ENCODE measurements at regions not wholly inside any gene's neighbourhood (a gene's known extent, or its start where the extent isn't known, plus 50 kb on each side); places are given as distances from the start of the nearest gene placed in this dataset.

DNA sequence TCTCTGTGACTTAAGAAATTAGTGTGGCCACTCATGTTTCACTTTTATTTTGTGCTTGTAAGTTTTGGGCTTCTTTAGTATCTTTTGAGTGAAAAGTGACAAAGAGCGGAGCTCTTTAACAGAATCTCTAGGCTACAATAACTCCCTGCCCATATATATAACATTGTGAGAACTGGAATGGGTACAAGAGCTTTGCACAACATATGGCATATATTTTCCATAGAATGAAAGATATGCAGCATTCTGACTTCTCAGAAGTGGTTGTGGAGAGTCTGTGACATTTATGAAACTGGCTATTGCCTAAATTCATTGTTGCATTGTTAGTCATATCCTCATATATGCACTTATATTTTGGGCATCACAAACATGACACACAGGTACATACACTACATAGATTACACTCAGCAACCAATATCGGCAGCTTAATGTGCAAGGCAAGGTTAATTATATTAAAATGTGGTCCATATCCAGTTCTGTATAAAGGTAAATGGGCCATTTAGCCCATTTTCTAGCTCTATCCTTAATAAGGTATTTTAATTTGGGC, 1148.2 kb downstream of the FAM181B start (continued):
- TF ChIP-seq TCF4 (CRISPR knock-in tag; IDR thresholded peaks at IDR 0.05; ENCODE audit: borderline replicate concordance) (no peak), ZNF8 (CRISPR knock-in tag; IDR thresholded peaks at IDR 0.05) (no peak), RARB (CRISPR knock-in tag; IDR thresholded peaks at IDR 0.05) (no peak)

DNA sequence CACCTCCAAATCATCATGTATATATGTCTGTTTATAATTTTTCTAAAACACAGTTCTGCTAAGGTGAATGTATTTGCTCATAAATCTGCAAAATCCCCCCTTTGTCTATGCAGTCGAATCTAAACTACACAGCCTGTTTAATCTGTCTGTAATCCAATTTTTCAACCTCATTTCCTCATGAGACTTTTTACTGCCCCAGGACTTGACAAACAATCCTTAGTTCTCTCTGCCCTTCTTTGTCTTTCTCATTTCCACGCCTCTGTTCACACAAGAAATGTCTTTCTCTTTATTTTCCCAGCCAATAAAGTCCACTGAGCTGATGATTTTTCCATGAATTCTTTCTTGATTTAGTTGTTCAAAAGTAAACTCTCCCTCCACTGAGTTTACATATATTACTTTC, 1154.3 kb downstream of the FAM181B start:
- no peak for ATAC-seq
- TF ChIP-seq SNAI2 (CRISPR knock-in tag; IDR thresholded peaks at IDR 0.05): no peak
- TF ChIP-seq BACH2 (CRISPR knock-in tag; IDR thresholded peaks at IDR 0.05; ENCODE audit: borderline replicate concordance): no peak
- no peak for TF ChIP-seq GLIS3 (CRISPR knock-in tag; IDR thresholded peaks at IDR 0.05)
- TF ChIP-seq ZNF565 (CRISPR knock-in tag; conservative IDR thresholded peaks at IDR 0.05; ENCODE audit: low read depth): no peak
- TF ChIP-seq CSDC2 (CRISPR knock-in tag; IDR thresholded peaks at IDR 0.05): no peak
- TF ChIP-seq ARNTL (CRISPR knock-in tag; IDR thresholded peaks at IDR 0.05; ENCODE audit: borderline replicate concordance, low read depth): no peak
- TF ChIP-seq PATZ1 (CRISPR knock-in tag; IDR thresholded peaks at IDR 0.05; ENCODE audit: borderline replicate concordance): no peak
- no peak for TF ChIP-seq TOX (CRISPR knock-in tag; IDR thresholded peaks at IDR 0.05; ENCODE audit: borderline replicate concordance)
- no peak for TF ChIP-seq ISL1 (CRISPR knock-in tag; IDR thresholded peaks at IDR 0.05)
- no peak for TF ChIP-seq TCF4 (CRISPR knock-in tag; IDR thresholded peaks at IDR 0.05; ENCODE audit: borderline replicate concordance)
- no peak for TF ChIP-seq ZC3H10 (CRISPR knock-in tag; IDR thresholded peaks at IDR 0.05)
- no peak for TF ChIP-seq POU6F1 (CRISPR knock-in tag; IDR thresholded peaks at IDR 0.05; ENCODE audit: borderline replicate concordance, low read depth)
- no peak for TF ChIP-seq ZNF70 (CRISPR knock-in tag; IDR thresholded peaks at IDR 0.05)
- TF ChIP-seq PPARA (CRISPR knock-in tag; IDR thresholded peaks at IDR 0.05; ENCODE audit: borderline replicate concordance): no peak

DNA sequence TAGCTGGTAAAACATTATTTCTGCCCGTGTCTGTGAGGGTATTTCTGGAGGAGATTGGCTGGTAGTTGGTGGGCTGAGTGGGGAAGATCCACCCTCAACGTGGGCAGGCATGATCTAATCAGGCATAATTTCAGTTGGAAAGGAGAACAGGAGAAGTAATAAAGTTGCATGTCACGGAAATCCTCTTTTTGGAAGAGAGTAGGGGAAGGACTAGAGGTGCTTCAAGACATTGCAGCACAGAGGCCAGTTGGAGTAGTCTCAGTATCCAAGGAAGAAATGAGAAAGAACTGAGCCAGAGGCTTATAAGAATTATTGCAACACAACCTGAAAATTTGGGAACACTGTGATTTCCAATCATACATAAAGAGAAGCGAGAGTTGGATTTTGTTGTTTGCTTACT, 1155.1 kb downstream of the FAM181B start:
- TF ChIP-seq TSHZ2 (CRISPR knock-in tag; IDR thresholded peaks at IDR 0.05): no peak
- no peak for TF ChIP-seq ISL1 (CRISPR knock-in tag; IDR thresholded peaks at IDR 0.05)
- ATAC-seq: no peak

DNA sequence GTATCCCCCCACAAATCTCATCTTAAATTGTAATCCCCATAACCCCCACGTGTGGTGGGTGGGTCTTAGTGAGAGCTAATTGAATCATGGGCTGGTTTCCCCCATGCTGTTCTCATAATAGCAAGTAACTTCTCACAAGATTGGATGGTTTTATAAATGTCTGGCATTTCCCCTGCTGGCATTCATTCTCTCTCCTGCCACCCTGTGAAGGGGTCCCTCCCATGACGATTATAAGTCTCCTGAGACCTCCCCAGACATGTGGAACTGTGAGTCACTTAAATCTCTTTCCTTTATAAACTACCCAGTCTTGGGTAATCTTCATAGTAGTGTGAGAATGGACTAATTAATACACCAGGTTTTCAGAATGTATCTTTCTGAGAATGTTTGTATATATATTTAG, 1159.4 kb downstream of the FAM181B start:
- ATAC-seq: no peak
- TF ChIP-seq SNAI2 (CRISPR knock-in tag; IDR thresholded peaks at IDR 0.05) (no peak), ZNF8 (CRISPR knock-in tag; IDR thresholded peaks at IDR 0.05) (no peak), CSDC2 (CRISPR knock-in tag; IDR thresholded peaks at IDR 0.05) (no peak), ZNF565 (CRISPR knock-in tag; conservative IDR thresholded peaks at IDR 0.05; ENCODE audit: low read depth) (no peak), TOX (CRISPR knock-in tag; IDR thresholded peaks at IDR 0.05; ENCODE audit: borderline replicate concordance) (no peak), PPARA (CRISPR knock-in tag; IDR thresholded peaks at IDR 0.05; ENCODE audit: borderline replicate concordance) (no peak), GLIS3 (CRISPR knock-in tag; IDR thresholded peaks at IDR 0.05) (no peak), CSRNP3 (CRISPR knock-in tag; IDR thresholded peaks at IDR 0.05) (no peak), ZNF70 (CRISPR knock-in tag; IDR thresholded peaks at IDR 0.05) (no peak), PATZ1 (CRISPR knock-in tag; IDR thresholded peaks at IDR 0.05; ENCODE audit: borderline replicate concordance) (no peak), POU6F1 (CRISPR knock-in tag; IDR thresholded peaks at IDR 0.05; ENCODE audit: borderline replicate concordance, low read depth) (no peak), ESRRG (CRISPR knock-in tag; IDR thresholded peaks at IDR 0.05) (no peak), TSHZ2 (CRISPR knock-in tag; IDR thresholded peaks at IDR 0.05) (no peak), OSR1 (CRISPR knock-in tag; IDR thresholded peaks at IDR 0.05) (no peak), RARB (CRISPR knock-in tag; IDR thresholded peaks at IDR 0.05) (no peak), ZC3H10 (CRISPR knock-in tag; IDR thresholded peaks at IDR 0.05) (no peak)

Data from SK-N-SH treated with all-trans-retinoic acid at 6 μM for 48 hours (cell line).